ENCODE measurements at regions not wholly inside any gene's neighbourhood (a gene's known extent, or its start where the extent isn't known, plus 50 kb on each side); places are given as distances from the start of the nearest gene placed in this dataset.

GRCh38 chr2:102078773-102079172, 63.8 kb upstream of the IL1R1 start:
- in situ Hi-C loops (cut with HindIII; ENCODE audit: low pct_unique_long_range_greater_than_20kb, low sequenced_read_pairs), result no loop called here
- no peak for DNase-seq (ENCODE audit: low read depth in 1 of 2, low spot score in 1 of 2)
- no peak for TF ChIP-seq JUND (IDR thresholded peaks at IDR 0.05; ENCODE audit: low read depth)

- no peak for TF ChIP-seq JUND (IDR thresholded peaks at IDR 0.05; ENCODE audit: low read depth)
- in situ Hi-C loops (cut with HindIII; ENCODE audit: low pct_unique_long_range_greater_than_20kb, low sequenced_read_pairs), result no loop called here
- DNase-seq (ENCODE audit: low read depth in 1 of 2, low spot score in 1 of 2), result no peak
These were observed 61.9 kb upstream of the IL1R1 start for GRCh38 chr2:102080451-102081242.

- no peak for DNase-seq (ENCODE audit: low read depth in 1 of 2, low spot score in 1 of 2)
- no peak for TF ChIP-seq JUND (IDR thresholded peaks at IDR 0.05; ENCODE audit: low read depth)
- in situ Hi-C loops (cut with HindIII; ENCODE audit: low pct_unique_long_range_greater_than_20kb, low sequenced_read_pairs), result no loop called here
These were observed 61.4 kb upstream of the IL1R1 start for GRCh38 chr2:102081243-102081522.

GRCh38 chr2:102081606-102082005, 60.9 kb upstream of the IL1R1 start:
- in situ Hi-C loops (cut with HindIII; ENCODE audit: low pct_unique_long_range_greater_than_20kb, low sequenced_read_pairs), result no loop called here
- TF ChIP-seq JUND (IDR thresholded peaks at IDR 0.05; ENCODE audit: low read depth), result no peak
- no peak for DNase-seq (ENCODE audit: low read depth in 1 of 2, low spot score in 1 of 2)

GRCh38 chr2:102082571-102083392, 59.8 kb upstream of the IL1R1 start:
- TF ChIP-seq JUND (IDR thresholded peaks at IDR 0.05; ENCODE audit: low read depth), result no peak
- in situ Hi-C loops (cut with HindIII; ENCODE audit: low pct_unique_long_range_greater_than_20kb, low sequenced_read_pairs), result no loop called here
- no peak for DNase-seq (ENCODE audit: low read depth in 1 of 2, low spot score in 1 of 2)

GRCh38 chr2:102083393-102083703, 59.2 kb upstream of the IL1R1 start:
- in situ Hi-C loops (cut with HindIII; ENCODE audit: low pct_unique_long_range_greater_than_20kb, low sequenced_read_pairs), result no loop called here
- DNase-seq (ENCODE audit: low read depth in 1 of 2, low spot score in 1 of 2), result no peak
- TF ChIP-seq JUND (IDR thresholded peaks at IDR 0.05; ENCODE audit: low read depth), result no peak

- in situ Hi-C loops (cut with HindIII; ENCODE audit: low pct_unique_long_range_greater_than_20kb, low sequenced_read_pairs), result no loop called here
- DNase-seq (ENCODE audit: low read depth in 1 of 2, low spot score in 1 of 2), result peak in 1 of 2 experiments; percentile 60
- TF ChIP-seq JUND (IDR thresholded peaks at IDR 0.05; ENCODE audit: low read depth), result peak; percentile 37; the same call in 1 of the 2 replicates
These were observed 57.9 kb upstream of the IL1R1 start for GRCh38 chr2:102084651-102085050.

GRCh38 chr2:102085238-102085637, 57.3 kb upstream of the IL1R1 start:
- no peak for DNase-seq (ENCODE audit: low read depth in 1 of 2, low spot score in 1 of 2)
- no peak for TF ChIP-seq JUND (IDR thresholded peaks at IDR 0.05; ENCODE audit: low read depth)
- in situ Hi-C loops (cut with HindIII; ENCODE audit: low pct_unique_long_range_greater_than_20kb, low sequenced_read_pairs), result no loop called here

GRCh38 chr2:102086150-102086872, 56.2 kb upstream of the IL1R1 start:
- no peak for TF ChIP-seq JUND (IDR thresholded peaks at IDR 0.05; ENCODE audit: low read depth)
- in situ Hi-C loops (cut with HindIII; ENCODE audit: low pct_unique_long_range_greater_than_20kb, low sequenced_read_pairs), result no loop called here
- DNase-seq (ENCODE audit: low read depth in 1 of 2, low spot score in 1 of 2), result no peak

GRCh38 chr2:102091121-102091520, 51.4 kb upstream of the IL1R1 start:
- no peak for DNase-seq (ENCODE audit: low read depth in 1 of 2, low spot score in 1 of 2)
- TF ChIP-seq JUND (IDR thresholded peaks at IDR 0.05; ENCODE audit: low read depth), result no peak
- in situ Hi-C loops (cut with HindIII; ENCODE audit: low pct_unique_long_range_greater_than_20kb, low sequenced_read_pairs), result no loop called here

GRCh38 chr2:102091908-102092307, 50.6 kb upstream of the IL1R1 start:
- in situ Hi-C loops (cut with HindIII; ENCODE audit: low pct_unique_long_range_greater_than_20kb, low sequenced_read_pairs), result no loop called here
- TF ChIP-seq JUND (IDR thresholded peaks at IDR 0.05; ENCODE audit: low read depth), result no peak
- DNase-seq (ENCODE audit: low read depth in 1 of 2, low spot score in 1 of 2), result no peak

GRCh38 chr2:102092535-102092934, 50.0 kb upstream of the IL1R1 start:
- TF ChIP-seq JUND (IDR thresholded peaks at IDR 0.05; ENCODE audit: low read depth), result no peak
- no peak for DNase-seq (ENCODE audit: low read depth in 1 of 2, low spot score in 1 of 2)
- in situ Hi-C loops (cut with HindIII; ENCODE audit: low pct_unique_long_range_greater_than_20kb, low sequenced_read_pairs), result no loop called here
